Fibroblast of lung (primary cell): ENCODE measurements at regions not wholly inside any gene's neighbourhood (a gene's known extent, or its start where the extent isn't known, plus 50 kb on each side); places are given as distances from the start of the nearest gene placed in this dataset.

Experiments used
- CTCF ChIP-seq, 2 donors: IDR thresholded peaks in 1 of 2; conservative IDR thresholded peaks in 1 of 2; 1 replicate in 1 of 2; 2 replicates in 1 of 2; pipeline ENCODE4 v1.5.1; 2011 to 2012; ENCODE audit warnings: low read length in 2 of 2, control low read depth in 1 of 2, inconsistent platforms in 1 of 2, low read depth in 1 of 2, mild to moderate bottlenecking in 1 of 2
- EZH2 ChIP-seq: IDR thresholded peaks from 2 replicates; pipeline ENCODE4 v1.5.1; 2012; ENCODE audit warnings: low read length, control low read depth, mild to moderate bottlenecking; ENCODE audit errors: missing control alignments

DNA sequence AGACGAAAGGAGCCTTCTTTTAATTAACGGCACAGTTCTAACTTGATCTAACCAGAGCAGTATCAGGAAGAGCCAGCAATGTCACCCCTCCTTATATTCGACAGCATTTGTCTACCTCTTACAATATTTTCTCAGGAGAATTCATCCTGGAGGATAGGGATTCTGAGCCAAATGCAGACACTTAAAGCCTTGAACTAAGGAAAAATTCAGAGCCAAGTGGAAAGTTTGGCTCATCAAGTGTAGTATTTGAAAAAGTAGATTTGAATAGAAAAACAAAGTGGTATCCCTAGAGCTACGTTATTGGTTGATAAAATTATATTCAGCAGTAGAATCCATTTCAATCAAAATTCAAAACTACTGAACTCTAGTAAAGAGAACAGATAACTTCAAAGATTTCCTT is 732.0 kb upstream of the ADGRL2 start:
- TF ChIP-seq CTCF (conservative IDR thresholded peaks at IDR 0.05 in 1 of 2, IDR thresholded peaks at IDR 0.05 in 1 of 2; ENCODE audit: low read depth in 1 of 2, low read length in 2 of 2) = no peak
- TF ChIP-seq EZH2 = no peak
